HG03159 (cell line): ENCODE measurements at regions not wholly inside any gene's neighbourhood (a gene's known extent, or its start where the extent isn't known, plus 50 kb on each side); places are given as distances from the start of the nearest gene placed in this dataset.

Source experiments
- ATAC-seq: cut with Tn5 transposase; IDR thresholded peaks from one replicate; pipeline ENCODE4 v1.9.1; 2021; ENCODE audit warnings: mild to moderate bottlenecking, moderate library complexity; ENCODE audit not compliant: unreplicated experiment

GRCh38 chr12:86838260-86838659, 582.1 kb upstream of the MGAT4C start:
- no peak for ATAC-seq

GRCh38 chr12:86837246-86837645, 581.1 kb upstream of the MGAT4C start:
- ATAC-seq = no peak

- ATAC-seq = no peak
Observed at GRCh38 chr12:86834217-86834616, 578.0 kb upstream of the MGAT4C start.

GRCh38 chr12:86827409-86827808, 571.2 kb upstream of the MGAT4C start:
- no peak for ATAC-seq

GRCh38 chr12:86826051-86826450, 569.9 kb upstream of the MGAT4C start:
- no peak for ATAC-seq

- ATAC-seq = no peak
Observed at GRCh38 chr12:86801439-86801838, 545.2 kb upstream of the MGAT4C start.

GRCh38 chr12:86799616-86800015, 543.4 kb upstream of the MGAT4C start:
- no peak for ATAC-seq

GRCh38 chr12:86796550-86796949, 540.4 kb upstream of the MGAT4C start:
- no peak for ATAC-seq

GRCh38 chr12:86788661-86789060, 532.5 kb upstream of the MGAT4C start:
- no peak for ATAC-seq

- ATAC-seq = no peak
Observed at GRCh38 chr12:86787419-86787818, 531.2 kb upstream of the MGAT4C start.

- ATAC-seq = no peak
Observed at GRCh38 chr12:86777325-86777724, 521.1 kb upstream of the MGAT4C start.

GRCh38 chr12:86774841-86775388, 518.7 kb upstream of the MGAT4C start:
- ATAC-seq = no peak

- ATAC-seq = no peak
Observed at GRCh38 chr12:86772696-86773095, 516.5 kb upstream of the MGAT4C start.

GRCh38 chr12:86770871-86771270, 514.7 kb upstream of the MGAT4C start:
- no peak for ATAC-seq

GRCh38 chr12:86748894-86749293, 492.7 kb upstream of the MGAT4C start:
- ATAC-seq = no peak

GRCh38 chr12:86744547-86745212, 488.5 kb upstream of the MGAT4C start:
- no peak for ATAC-seq

- no peak for ATAC-seq
Observed at GRCh38 chr12:86743875-86744536, 487.8 kb upstream of the MGAT4C start.

GRCh38 chr12:86741531-86741930, 485.3 kb upstream of the MGAT4C start:
- ATAC-seq = no peak

GRCh38 chr12:86735851-86736250, 479.7 kb upstream of the MGAT4C start:
- ATAC-seq = peak; percentile 59

GRCh38 chr12:86735072-86735471, 478.9 kb upstream of the MGAT4C start:
- no peak for ATAC-seq

- ATAC-seq = no peak
Observed at GRCh38 chr12:86730233-86730632, 474.0 kb upstream of the MGAT4C start.

GRCh38 chr12:86729739-86730138, 473.5 kb upstream of the MGAT4C start:
- no peak for ATAC-seq
